ENCODE measurements at regions not wholly inside any gene's neighbourhood (a gene's known extent, or its start where the extent isn't known, plus 50 kb on each side); places are given as distances from the start of the nearest gene placed in this dataset.
"Not testable (repeated sequence)": the region's sequence is repeated elsewhere in the genome, so short reads cannot be mapped to it uniquely, and the experiment has no call there.

- Histone ChIP-seq H3K27ac (no peak overlapping the region), H3K36me3 (no peaks in the 10 kb centered on the region), H3K9me3 (no peaks in the 10 kb centered on the region), H3K27me3 (no peaks in the 10 kb centered on the region), H3K4me1 (no peaks in the 10 kb centered on the region), H3K4me3 (no peak overlapping the region)
- DNase-seq, result no peak
- no peak for TF ChIP-seq CTCF (IDR thresholded peaks at IDR 0.05)
- intact Hi-C loops (cut with DNase I; ENCODE audit: low total_unique reads), result no loop called here
Measured at GRCh38 chr10:25105743-25106260, 69.0 kb upstream of the GPR158 start.

GRCh38 chr10:25107756-25108155 is 67.0 kb upstream of the GPR158 start:
- no peaks in the 10 kb centered on the region for H3K36me3 ChIP-seq
- intact Hi-C loops (cut with DNase I; ENCODE audit: low total_unique reads), result no loop called here
- H3K27ac ChIP-seq, result no peak overlapping the region
- no peaks in the 10 kb centered on the region for H3K4me1 ChIP-seq
- H3K9me3 ChIP-seq, result no peaks in the 10 kb centered on the region
- no peaks in the 10 kb centered on the region for H3K27me3 ChIP-seq
- H3K4me3 ChIP-seq, result no peak overlapping the region
- no peak for TF ChIP-seq CTCF (IDR thresholded peaks at IDR 0.05)
- no peak for DNase-seq

- DNase-seq; H3K27me3 ChIP-seq; H3K4me3 ChIP-seq; intact Hi-C loops (cut with DNase I; ENCODE audit: low total_unique reads); H3K9me3 ChIP-seq; H3K27ac ChIP-seq; H3K36me3 ChIP-seq; H3K4me1 ChIP-seq: not testable (repeated sequence)
Measured at GRCh38 chr10:25109896-25110295, 64.9 kb upstream of the GPR158 start.

- no peaks in the 10 kb centered on the region for H3K27me3 ChIP-seq
Measured at GRCh38 chr10:25112016-25112415, 62.8 kb upstream of the GPR158 start.

GRCh38 chr10:25113191-25114035 is 61.4 kb upstream of the GPR158 start:
- Histone ChIP-seq H3K9me3 (no peaks in the 10 kb centered on the region), H3K4me1 (peaks cover 0 to 6% (median 0%) of the 10 kb centered on the region in 4 donors), H3K27me3 (peaks cover 0 to 4% of the 10 kb centered on the region in 2 donors), H3K27ac (no peak overlapping the region), H3K4me3 (no peak overlapping the region), H3K36me3 (no peaks in the 10 kb centered on the region)
- peak; percentile 47 to 55 for TF ChIP-seq CTCF (IDR thresholded peaks at IDR 0.05)
- peak; percentile 68 for DNase-seq
- intact Hi-C loops (cut with DNase I; ENCODE audit: low total_unique reads), result no loop called here

More at GRCh38 chr10:25112016-25112415, 62.8 kb upstream of the GPR158 start:
- H3K4me3 ChIP-seq, result no peak overlapping the region
- peaks cover 0 to 6% (median 0%) of the 10 kb centered on the region in 4 donors for H3K4me1 ChIP-seq
- no peak overlapping the region for H3K27ac ChIP-seq
- no peak for TF ChIP-seq CTCF (IDR thresholded peaks at IDR 0.05)
- H3K9me3 ChIP-seq, result no peaks in the 10 kb centered on the region
- no peak for DNase-seq
- no peaks in the 10 kb centered on the region for H3K36me3 ChIP-seq
- intact Hi-C loops (cut with DNase I; ENCODE audit: low total_unique reads), result no loop called here

GRCh38 chr10:25114036-25114411 is 60.8 kb upstream of the GPR158 start:
- TF ChIP-seq CTCF (IDR thresholded peaks at IDR 0.05), result no peak
- H3K36me3 ChIP-seq, result no peaks in the 10 kb centered on the region
- no peak overlapping the region for H3K27ac ChIP-seq
- H3K4me3 ChIP-seq, result no peak overlapping the region
- intact Hi-C loops (cut with DNase I; ENCODE audit: low total_unique reads), result no loop called here
- no peak for DNase-seq
- peaks cover 0 to 4% of the 10 kb centered on the region in 2 donors for H3K27me3 ChIP-seq
- H3K9me3 ChIP-seq, result no peaks in the 10 kb centered on the region
- H3K4me1 ChIP-seq, result peaks cover 0 to 6% (median 0%) of the 10 kb centered on the region in 4 donors

Measured in tibial artery (tissue), 4 donors.